ENCODE measurements at regions not wholly inside any gene's neighbourhood (a gene's known extent, or its start where the extent isn't known, plus 50 kb on each side); places are given as distances from the start of the nearest gene placed in this dataset.
A peak's percentile ranks its signal among the peaks of the same experiment; 100 is the strongest.

DNA sequence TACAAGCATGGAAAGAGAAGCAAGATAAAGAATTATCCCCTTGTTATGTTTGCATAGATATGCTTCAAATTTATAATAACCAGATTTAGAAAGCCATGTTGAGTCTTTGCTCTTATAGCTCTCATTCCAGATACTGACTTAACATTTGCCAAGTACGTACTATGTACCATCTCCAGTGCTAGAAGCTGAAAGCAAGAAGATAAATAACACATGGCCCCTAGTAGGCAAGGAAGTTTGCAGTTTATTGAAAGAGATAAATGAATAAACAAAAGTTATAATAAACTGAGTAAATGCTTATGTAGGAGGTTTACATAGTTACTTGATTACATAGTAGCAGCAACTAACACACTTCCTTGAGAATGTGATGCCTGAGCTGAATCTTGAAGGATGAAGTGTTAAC is 628.4 kb downstream of the HINT1 start:
- WGBS, 2 donors (ENCODE audit: extremely low coverage in 2 of 2, insufficient read length in 2 of 2, insufficient replicate concordance in 1 of 2), result no CpG with 5 or more reads among the region's 1 CpG

DNA sequence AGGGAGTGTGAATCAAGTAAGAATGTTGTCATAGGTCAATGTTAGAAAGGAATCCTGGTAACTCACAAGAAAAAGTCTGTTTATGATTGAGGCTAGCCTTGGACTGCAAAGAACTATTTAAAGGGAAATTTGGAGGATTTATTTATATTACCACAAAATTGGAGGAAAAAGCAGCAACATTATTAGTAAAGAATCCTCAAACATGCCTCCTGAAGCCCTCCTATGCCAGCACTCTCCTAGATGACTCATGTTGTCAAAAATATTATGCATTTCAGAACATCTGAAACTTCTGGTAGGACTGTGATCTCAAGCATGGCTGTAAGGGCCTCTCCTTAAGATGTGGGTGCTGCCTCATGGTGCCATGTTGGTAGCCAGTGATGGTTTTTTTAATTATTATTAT is 628.5 kb downstream of the CHSY3 start:
- H3K14ac ChIP-seq (ENCODE audit: low read length), result no peak overlapping the region
- H3K79me1 ChIP-seq (ENCODE audit: low read depth, low read length), result no peaks in the 10 kb centered on the region
- H3K9me3 ChIP-seq (replicated peaks in 1 of 2; ENCODE audit: control insufficient read depth in 2 of 2, insufficient read depth in 1 of 2, low read depth in 1 of 2, low read length in 2 of 2), result no peaks in the 10 kb centered on the region
- no peak overlapping the region for H3K27ac ChIP-seq (replicated peaks; ENCODE audit: low read length)
- H2BK120ac ChIP-seq (ENCODE audit: low read depth, low read length), result no peak overlapping the region
- H4K8ac ChIP-seq (ENCODE audit: low read depth, low read length), result no peak overlapping the region
- H3K4me3 ChIP-seq (ENCODE audit: low read length in 2 of 2), result no peak overlapping the region
- H4K91ac ChIP-seq (ENCODE audit: low read depth, low read length, poor library complexity), result no peak overlapping the region
- no peak overlapping the region for H2AK5ac ChIP-seq (ENCODE audit: low read depth, low read length)
- no peak overlapping the region for H3K23ac ChIP-seq (ENCODE audit: low read depth, low read length, poor library complexity)
- H3K27me3 ChIP-seq (ENCODE audit: control insufficient read depth in 3 of 3, insufficient read depth in 3 of 3, low read depth in 1 of 3, low read length in 3 of 3), result no peaks in the 10 kb centered on the region
- H2AFZ ChIP-seq (ENCODE audit: low read length), result no peak overlapping the region
- H3K4ac ChIP-seq (ENCODE audit: low read length), result no peak overlapping the region
- no peaks in the 10 kb centered on the region for H3K4me1 ChIP-seq (ENCODE audit: control insufficient read depth in 2 of 2, insufficient read depth in 1 of 2, low read depth in 1 of 2, low read length in 2 of 2)
- H3K9ac ChIP-seq (ENCODE audit: low read depth, low read length, poor library complexity), result no peak overlapping the region
- no peak overlapping the region for H2BK5ac ChIP-seq (ENCODE audit: low read length)
- no peak for DNase-seq (ENCODE audit: low spot score)
- H2BK15ac ChIP-seq (ENCODE audit: low read length), result no peak overlapping the region
- H3K36me3 ChIP-seq (replicated peaks in 1 of 2; ENCODE audit: control insufficient read depth in 2 of 2, insufficient read depth in 2 of 2, low read length in 2 of 2), result no peaks in the 10 kb centered on the region
- no peak overlapping the region for H3K4me2 ChIP-seq (ENCODE audit: insufficient read depth, low read length, poor library complexity, severe bottlenecking)
- H2BK12ac ChIP-seq (ENCODE audit: low read length), result no peak overlapping the region
- H3K18ac ChIP-seq (ENCODE audit: low read length), result no peak overlapping the region

More for the DNA sequence above, 628.4 kb downstream of the HINT1 start:
- no peak overlapping the region for H3K9ac ChIP-seq (ENCODE audit: low read depth, low read length, poor library complexity)
- H2BK120ac ChIP-seq (ENCODE audit: low read depth, low read length), result no peak overlapping the region
- H3K27ac ChIP-seq (replicated peaks; ENCODE audit: low read length), result no peak overlapping the region
- H3K4ac ChIP-seq (ENCODE audit: low read length), result no peak overlapping the region
- H3K14ac ChIP-seq (ENCODE audit: low read length), result no peak overlapping the region
- no peaks in the 10 kb centered on the region for H3K36me3 ChIP-seq (replicated peaks in 1 of 2; ENCODE audit: control insufficient read depth in 2 of 2, insufficient read depth in 2 of 2, low read length in 2 of 2)
- H4K8ac ChIP-seq (ENCODE audit: low read depth, low read length), result no peak overlapping the region
- H2BK15ac ChIP-seq (ENCODE audit: low read length), result no peak overlapping the region
- no peak overlapping the region for H2AFZ ChIP-seq (ENCODE audit: low read length)
- DNase-seq (ENCODE audit: low spot score), result no peak
- H2AK5ac ChIP-seq (ENCODE audit: low read depth, low read length), result no peak overlapping the region
- H3K18ac ChIP-seq (ENCODE audit: low read length), result no peak overlapping the region
- no peak overlapping the region for H3K23ac ChIP-seq (ENCODE audit: low read depth, low read length, poor library complexity)
- no peaks in the 10 kb centered on the region for H3K9me3 ChIP-seq (replicated peaks in 1 of 2; ENCODE audit: control insufficient read depth in 2 of 2, insufficient read depth in 1 of 2, low read depth in 1 of 2, low read length in 2 of 2)
- H3K4me1 ChIP-seq (ENCODE audit: control insufficient read depth in 2 of 2, insufficient read depth in 1 of 2, low read depth in 1 of 2, low read length in 2 of 2), result no peaks in the 10 kb centered on the region
- H2BK12ac ChIP-seq (ENCODE audit: low read length), result no peak overlapping the region
- H2BK5ac ChIP-seq (ENCODE audit: low read length), result no peak overlapping the region
- H3K79me1 ChIP-seq (ENCODE audit: low read depth, low read length), result no peaks in the 10 kb centered on the region
- H3K4me2 ChIP-seq (ENCODE audit: insufficient read depth, low read length, poor library complexity, severe bottlenecking), result no peak overlapping the region
- H3K4me3 ChIP-seq (ENCODE audit: low read length in 2 of 2), result no peak overlapping the region
- H3K27me3 ChIP-seq (ENCODE audit: control insufficient read depth in 3 of 3, insufficient read depth in 3 of 3, low read depth in 1 of 3, low read length in 3 of 3), result no peaks in the 10 kb centered on the region
- H4K91ac ChIP-seq (ENCODE audit: low read depth, low read length, poor library complexity), result no peak overlapping the region

DNA sequence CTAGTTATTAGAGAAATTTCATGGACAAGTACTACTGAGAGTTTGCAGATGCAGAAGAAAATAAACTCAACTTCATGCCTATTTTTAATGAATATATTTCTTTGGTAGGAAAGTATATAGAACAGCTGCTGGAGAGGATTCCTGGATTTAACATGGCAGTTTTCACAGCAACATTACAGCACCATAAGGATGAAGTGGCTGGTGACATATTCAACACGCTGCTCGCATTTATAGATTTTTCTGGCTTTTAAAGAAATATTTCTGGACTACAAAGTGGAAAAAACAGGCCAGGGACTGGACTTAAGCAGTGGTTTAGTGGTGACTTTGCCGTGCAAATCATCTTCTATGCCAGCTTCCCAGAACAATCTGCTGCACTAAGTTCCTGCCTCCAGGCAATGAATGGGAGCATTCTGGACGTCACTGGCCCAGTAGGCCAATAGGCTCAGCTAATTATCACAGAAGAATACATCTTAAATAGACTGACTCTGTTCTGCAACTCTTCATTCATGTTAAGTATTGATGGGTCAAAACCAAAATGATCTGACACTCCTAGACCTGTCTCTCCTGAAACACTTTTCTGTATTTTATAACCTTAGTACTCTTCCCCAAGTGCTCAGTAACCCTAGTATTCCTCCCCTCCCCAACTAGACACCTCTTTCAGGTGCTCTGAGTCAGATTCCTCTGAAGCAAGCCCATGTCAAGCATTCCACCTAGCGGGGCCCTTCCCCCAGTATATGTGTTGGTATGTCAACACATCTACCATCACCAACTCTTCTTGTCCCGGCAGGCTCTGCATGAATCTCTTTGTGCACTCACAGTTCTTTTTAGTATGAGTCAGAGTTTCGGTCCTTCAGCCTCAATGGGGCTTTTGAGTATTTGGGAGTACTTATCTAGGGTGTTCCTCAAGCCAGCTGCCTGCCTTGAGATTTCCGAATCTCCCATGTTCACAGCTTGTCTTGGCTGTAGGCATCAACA is 625.5 kb downstream of the CHSY3 start:
- no peak overlapping the region for H2BK15ac ChIP-seq (ENCODE audit: low read length)
- H2BK120ac ChIP-seq (ENCODE audit: low read depth, low read length), result no peak overlapping the region
- no peak overlapping the region for H2BK12ac ChIP-seq (ENCODE audit: low read length)
- no peak overlapping the region for H3K4me2 ChIP-seq (ENCODE audit: insufficient read depth, low read length, poor library complexity, severe bottlenecking)
- H3K9ac ChIP-seq (ENCODE audit: low read depth, low read length, poor library complexity), result no peak overlapping the region
- no peak overlapping the region for H3K4me3 ChIP-seq (ENCODE audit: low read length in 2 of 2)
- no peak overlapping the region for H4K91ac ChIP-seq (ENCODE audit: low read depth, low read length, poor library complexity)
- no peak overlapping the region for H3K4ac ChIP-seq (ENCODE audit: low read length)
- no peaks in the 10 kb centered on the region for H3K9me3 ChIP-seq (replicated peaks in 1 of 2; ENCODE audit: control insufficient read depth in 2 of 2, insufficient read depth in 1 of 2, low read depth in 1 of 2, low read length in 2 of 2)
- H3K27me3 ChIP-seq (ENCODE audit: control insufficient read depth in 3 of 3, insufficient read depth in 3 of 3, low read depth in 1 of 3, low read length in 3 of 3), result no peaks in the 10 kb centered on the region
- no peak overlapping the region for H2AK5ac ChIP-seq (ENCODE audit: low read depth, low read length)
- no peak overlapping the region for H3K27ac ChIP-seq (replicated peaks; ENCODE audit: low read length)
- no peaks in the 10 kb centered on the region for H3K36me3 ChIP-seq (replicated peaks in 1 of 2; ENCODE audit: control insufficient read depth in 2 of 2, insufficient read depth in 2 of 2, low read length in 2 of 2)
- no peak overlapping the region for H4K8ac ChIP-seq (ENCODE audit: low read depth, low read length)
- H3K79me1 ChIP-seq (ENCODE audit: low read depth, low read length), result no peaks in the 10 kb centered on the region
- H2AFZ ChIP-seq (ENCODE audit: low read length), result no peak overlapping the region
- H3K18ac ChIP-seq (ENCODE audit: low read length), result no peak overlapping the region
- no peak overlapping the region for H3K23ac ChIP-seq (ENCODE audit: low read depth, low read length, poor library complexity)
- no CpG with 5 or more reads among the region's 8 CpGs for WGBS, 2 donors (ENCODE audit: extremely low coverage in 2 of 2, insufficient read length in 2 of 2, insufficient replicate concordance in 1 of 2)
- H3K14ac ChIP-seq (ENCODE audit: low read length), result no peak overlapping the region
- H2BK5ac ChIP-seq (ENCODE audit: low read length), result no peak overlapping the region
- no peak for DNase-seq (ENCODE audit: low spot score)
- no peaks in the 10 kb centered on the region for H3K4me1 ChIP-seq (ENCODE audit: control insufficient read depth in 2 of 2, insufficient read depth in 1 of 2, low read depth in 1 of 2, low read length in 2 of 2)

DNA sequence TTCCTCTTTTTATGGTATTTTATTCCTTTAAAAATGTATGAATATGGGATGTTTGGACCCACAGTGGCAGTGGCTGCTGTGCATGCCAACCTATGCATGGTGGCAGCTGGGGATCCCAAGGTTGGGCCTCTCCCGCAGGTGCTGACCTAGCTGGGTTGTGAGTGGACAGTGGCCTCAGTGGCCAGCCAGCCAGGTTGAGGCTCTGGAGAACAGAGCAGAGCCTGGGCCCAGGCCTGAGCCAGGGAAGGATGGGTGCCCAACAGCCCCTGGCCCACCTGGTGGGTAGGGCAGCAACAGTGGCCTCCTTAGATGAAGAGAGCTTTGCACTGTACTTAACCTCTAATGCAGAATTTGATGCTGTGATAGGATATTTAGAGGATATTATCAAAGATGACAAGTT is 624.8 kb downstream of the CHSY3 start:
- Histone ChIP-seq H3K14ac (ENCODE audit: low read length) (peak overlapping the region; percentile 84), H3K4ac (ENCODE audit: low read length) (no peak overlapping the region), H3K27me3 (ENCODE audit: control insufficient read depth in 3 of 3, insufficient read depth in 3 of 3, low read depth in 1 of 3, low read length in 3 of 3) (no peaks in the 10 kb centered on the region), H2BK15ac (ENCODE audit: low read length) (no peak overlapping the region), H2BK5ac (ENCODE audit: low read length) (no peak overlapping the region), H3K27ac (replicated peaks; ENCODE audit: low read length) (no peak overlapping the region), H3K23ac (ENCODE audit: low read depth, low read length, poor library complexity) (no peak overlapping the region), H4K91ac (ENCODE audit: low read depth, low read length, poor library complexity) (no peak overlapping the region), H3K36me3 (replicated peaks in 1 of 2; ENCODE audit: control insufficient read depth in 2 of 2, insufficient read depth in 2 of 2, low read length in 2 of 2) (no peaks in the 10 kb centered on the region), H2AFZ (ENCODE audit: low read length) (no peak overlapping the region), H3K18ac (ENCODE audit: low read length) (peak overlapping the region; percentile 83), H3K79me1 (ENCODE audit: low read depth, low read length) (no peaks in the 10 kb centered on the region), H2BK12ac (ENCODE audit: low read length) (no peak overlapping the region), H4K8ac (ENCODE audit: low read depth, low read length) (no peak overlapping the region), H3K4me2 (ENCODE audit: insufficient read depth, low read length, poor library complexity, severe bottlenecking) (no peak overlapping the region), H3K4me1 (ENCODE audit: control insufficient read depth in 2 of 2, insufficient read depth in 1 of 2, low read depth in 1 of 2, low read length in 2 of 2) (no peaks in the 10 kb centered on the region), H2BK120ac (ENCODE audit: low read depth, low read length) (no peak overlapping the region), H3K4me3 (ENCODE audit: low read length in 2 of 2) (no peak overlapping the region), H3K9me3 (replicated peaks in 1 of 2; ENCODE audit: control insufficient read depth in 2 of 2, insufficient read depth in 1 of 2, low read depth in 1 of 2, low read length in 2 of 2) (no peaks in the 10 kb centered on the region), H3K9ac (ENCODE audit: low read depth, low read length, poor library complexity) (no peak overlapping the region), H2AK5ac (ENCODE audit: low read depth, low read length) (no peak overlapping the region)
- DNase-seq (ENCODE audit: low spot score), result no peak
- no CpG with 5 or more reads among the region's 1 CpG for WGBS, 2 donors (ENCODE audit: extremely low coverage in 2 of 2, insufficient read length in 2 of 2, insufficient replicate concordance in 1 of 2)

All from neuronal stem cell (in vitro differentiated cells).